ENCODE measurements at regions not wholly inside any gene's neighbourhood (a gene's known extent, or its start where the extent isn't known, plus 50 kb on each side); places are given as distances from the start of the nearest gene placed in this dataset.

DNA sequence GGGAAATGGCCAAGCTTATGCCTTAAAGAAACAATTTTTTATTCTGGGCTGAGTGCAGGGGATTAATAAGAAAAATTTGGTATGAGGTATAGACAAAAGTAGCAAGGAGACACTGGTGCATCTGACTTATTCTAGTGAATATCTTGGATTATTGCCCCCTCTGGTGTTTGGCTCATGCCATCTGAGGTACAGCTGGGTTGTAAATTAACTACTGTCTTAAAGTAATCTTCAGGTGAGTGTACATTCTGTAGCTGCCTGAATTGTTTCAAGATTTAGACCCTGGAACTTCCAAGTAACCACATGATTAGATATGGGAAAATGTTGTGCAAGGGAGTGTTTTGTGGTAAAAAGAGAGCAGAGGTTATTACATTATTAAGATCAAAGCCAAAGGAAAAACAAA, 988.7 kb downstream of the FAM133A start:
- TF ChIP-seq, protein P1, sequence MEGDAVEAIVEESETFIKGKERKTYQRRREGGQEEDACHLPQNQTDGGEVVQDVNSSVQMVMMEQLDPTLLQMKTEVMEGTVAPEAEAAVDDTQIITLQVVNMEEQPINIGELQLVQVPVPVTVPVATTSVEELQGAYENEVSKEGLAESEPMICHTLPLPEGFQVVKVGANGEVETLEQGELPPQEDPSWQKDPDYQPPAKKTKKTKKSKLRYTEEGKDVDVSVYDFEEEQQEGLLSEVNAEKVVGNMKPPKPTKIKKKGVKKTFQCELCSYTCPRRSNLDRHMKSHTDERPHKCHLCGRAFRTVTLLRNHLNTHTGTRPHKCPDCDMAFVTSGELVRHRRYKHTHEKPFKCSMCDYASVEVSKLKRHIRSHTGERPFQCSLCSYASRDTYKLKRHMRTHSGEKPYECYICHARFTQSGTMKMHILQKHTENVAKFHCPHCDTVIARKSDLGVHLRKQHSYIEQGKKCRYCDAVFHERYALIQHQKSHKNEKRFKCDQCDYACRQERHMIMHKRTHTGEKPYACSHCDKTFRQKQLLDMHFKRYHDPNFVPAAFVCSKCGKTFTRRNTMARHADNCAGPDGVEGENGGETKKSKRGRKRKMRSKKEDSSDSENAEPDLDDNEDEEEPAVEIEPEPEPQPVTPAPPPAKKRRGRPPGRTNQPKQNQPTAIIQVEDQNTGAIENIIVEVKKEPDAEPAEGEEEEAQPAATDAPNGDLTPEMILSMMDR (conservative IDR thresholded peaks at IDR 0.05; ENCODE audit: low read depth, low read length) = no peak
- no peak for TF ChIP-seq EZH2 (IDR thresholded peaks at IDR 0.05; ENCODE audit: low read length, unreplicated experiment)
- no peak for TF ChIP-seq EZH2phosphoT487 (IDR thresholded peaks at IDR 0.05; ENCODE audit: borderline replicate concordance, low read length)
